ENCODE measurements at regions not wholly inside any gene's neighbourhood (a gene's known extent, or its start where the extent isn't known, plus 50 kb on each side); places are given as distances from the start of the nearest gene placed in this dataset.

GRCh38 chr2:138213084-138213483, 248.8 kb downstream of the HNMT start:
- TF ChIP-seq GATA2 (IDR thresholded peaks at IDR 0.05; ENCODE audit: low read depth, low read length) (no peak), GATA3 (IDR thresholded peaks at IDR 0.05; ENCODE audit: low read depth, low read length) (no peak)
